Stimulated activated naive CD4-positive, alpha-beta T cell (primary cell): ENCODE measurements at regions not wholly inside any gene's neighbourhood (a gene's known extent, or its start where the extent isn't known, plus 50 kb on each side); places are given as distances from the start of the nearest gene placed in this dataset.

Experiments
- DNase-seq, 6 experiments: peaks; one replicate each; lab custom pipeline; 2025; lab: John Stamatoyannopoulos, UW

DNA sequence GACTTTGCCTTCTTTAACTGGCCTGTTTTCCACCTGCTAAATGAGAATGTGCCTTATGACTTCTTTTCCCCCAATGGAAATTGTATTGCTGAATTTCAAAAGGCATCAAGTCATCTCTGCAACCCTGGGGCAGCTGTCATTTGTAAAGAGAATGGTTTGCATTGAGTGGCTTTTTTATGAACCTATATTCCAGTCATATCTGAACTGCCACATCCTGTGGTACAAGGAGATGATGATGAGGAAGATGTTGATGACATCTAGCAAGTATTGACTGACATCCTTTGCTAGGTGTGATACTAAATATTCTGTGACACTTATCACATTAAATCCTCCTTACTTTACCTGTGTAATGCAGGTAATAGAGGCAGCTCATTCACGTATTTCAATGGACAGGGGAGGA is 88.3 kb upstream of the KIAA1217 start:
- no peak for DNase-seq

DNA sequence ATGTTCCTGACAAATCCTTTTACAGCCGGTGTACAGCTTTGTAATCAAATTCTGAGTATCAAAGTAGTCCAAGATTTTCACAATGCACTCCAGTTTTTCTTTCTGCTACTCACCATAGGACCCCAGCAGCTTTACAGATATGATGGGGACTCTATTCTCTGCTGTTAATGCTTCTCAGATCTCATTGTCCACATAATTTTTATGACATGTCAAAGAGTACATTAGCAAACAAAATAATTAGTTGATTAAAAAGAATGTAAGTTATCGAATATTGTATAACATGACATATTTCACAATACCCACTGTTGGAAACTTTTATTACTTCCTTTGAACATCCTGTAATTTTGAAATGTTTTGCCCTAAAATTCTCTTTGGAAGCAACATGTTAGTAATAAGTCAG is 81.4 kb upstream of the KIAA1217 start:
- no peak for DNase-seq

DNA sequence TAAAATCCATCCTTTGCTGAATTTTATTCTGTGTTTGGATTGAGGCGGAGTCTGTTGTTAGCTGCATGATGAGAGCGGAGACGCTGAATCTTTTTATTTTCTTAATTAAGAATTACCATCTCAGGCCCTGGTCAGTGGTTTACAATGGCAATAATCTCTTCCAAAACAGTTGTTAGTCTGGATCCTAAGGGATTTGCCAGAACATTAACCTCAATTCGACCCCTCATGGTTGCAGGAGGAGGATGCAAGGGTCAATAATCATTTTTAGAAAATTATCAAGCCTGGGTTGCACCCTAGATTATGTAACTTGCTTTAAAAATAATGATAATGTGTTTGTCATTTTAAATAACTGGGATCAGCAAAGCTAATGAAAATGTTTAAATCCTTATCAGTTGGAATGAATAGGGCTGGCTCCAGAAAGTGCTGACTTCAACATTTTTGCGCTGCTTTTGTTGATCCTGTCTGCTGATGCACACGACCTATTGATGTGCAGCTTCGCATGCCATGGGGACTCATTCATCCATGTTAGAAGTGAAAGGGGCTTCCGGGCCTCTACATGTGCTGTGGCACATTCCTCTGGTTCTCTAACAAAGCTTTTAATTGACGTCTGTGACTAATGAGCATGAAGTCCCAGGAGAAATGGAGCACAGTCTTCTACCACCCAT is 80.7 kb upstream of the KIAA1217 start:
- DNase-seq = no peak

DNA sequence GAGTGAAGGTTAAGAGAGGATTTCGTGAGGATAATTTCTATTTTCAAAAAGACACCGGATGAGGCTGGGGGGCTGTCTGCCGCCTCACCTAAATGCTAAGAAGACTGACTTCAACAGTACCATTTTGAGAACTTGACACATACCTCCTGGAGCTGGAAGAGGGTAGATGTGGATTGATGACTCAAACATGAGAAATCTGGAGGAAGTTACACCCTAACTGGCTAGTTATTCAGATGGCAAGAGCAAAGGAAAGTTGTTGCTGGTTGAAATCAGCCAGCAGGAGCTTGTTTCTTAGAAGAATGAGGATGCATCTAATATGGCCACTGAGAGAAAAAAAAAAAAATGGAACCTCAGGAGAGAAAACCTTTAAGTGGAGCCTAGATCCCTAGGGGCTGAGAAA is 76.2 kb upstream of the KIAA1217 start:
- DNase-seq = no peak

DNA sequence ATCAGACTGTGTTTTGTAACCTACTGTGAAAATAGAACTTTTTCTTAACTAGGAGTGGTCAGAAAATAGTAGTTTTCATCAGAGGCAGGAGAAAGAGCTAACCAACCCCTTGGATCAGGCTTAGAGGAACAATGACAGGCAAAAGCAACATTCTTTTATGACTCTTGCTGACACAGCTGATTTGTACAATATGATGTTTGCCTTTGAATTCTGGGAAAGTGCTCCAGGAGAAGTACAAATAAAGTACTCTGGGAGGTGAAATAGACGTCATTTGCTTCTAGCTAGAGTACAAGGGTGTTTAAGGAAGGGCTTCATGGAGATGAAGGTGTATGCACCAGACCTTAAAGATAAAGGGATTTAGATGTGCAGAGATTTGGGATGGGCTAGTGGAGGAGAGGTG is 75.1 kb upstream of the KIAA1217 start:
- no peak for DNase-seq

DNA sequence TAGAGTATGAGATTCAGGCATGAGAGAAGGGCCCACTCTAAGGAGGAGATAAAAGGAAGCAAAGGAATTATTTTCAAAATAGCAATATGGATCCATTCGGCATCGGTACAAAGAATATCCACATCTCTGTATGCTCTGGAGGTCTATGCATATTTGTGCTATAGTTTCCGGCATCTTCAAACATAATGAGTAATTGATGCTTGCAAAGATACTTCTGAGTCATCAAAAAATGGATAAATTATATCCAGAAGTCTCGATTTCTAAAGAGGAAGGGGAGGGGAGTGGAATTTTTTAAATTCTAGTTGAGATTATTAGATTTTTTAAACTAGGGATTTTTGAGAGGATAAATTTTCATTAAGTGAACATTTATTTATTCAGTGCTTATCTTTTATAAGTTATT is 72.9 kb upstream of the KIAA1217 start:
- DNase-seq = no peak

DNA sequence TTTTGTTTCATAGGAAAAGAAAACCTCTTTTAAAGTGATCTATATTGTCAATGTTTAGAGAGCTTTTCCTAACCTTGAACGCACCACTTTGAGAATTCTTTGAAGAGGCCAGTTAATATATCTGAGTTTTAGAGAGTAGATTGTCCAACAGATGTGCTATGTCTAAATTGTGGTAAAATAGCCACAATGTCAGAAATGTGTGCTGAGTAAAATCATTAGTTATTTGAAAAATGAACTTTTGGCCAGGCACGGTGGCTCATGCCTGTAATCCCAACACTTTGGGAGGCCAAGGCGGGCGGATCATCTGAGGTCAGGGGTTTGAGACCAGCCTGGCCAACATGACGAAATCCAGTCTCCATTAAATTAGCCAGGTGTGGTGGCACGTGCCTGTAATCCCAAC is 61.6 kb upstream of the KIAA1217 start:
- no peak for DNase-seq

DNA sequence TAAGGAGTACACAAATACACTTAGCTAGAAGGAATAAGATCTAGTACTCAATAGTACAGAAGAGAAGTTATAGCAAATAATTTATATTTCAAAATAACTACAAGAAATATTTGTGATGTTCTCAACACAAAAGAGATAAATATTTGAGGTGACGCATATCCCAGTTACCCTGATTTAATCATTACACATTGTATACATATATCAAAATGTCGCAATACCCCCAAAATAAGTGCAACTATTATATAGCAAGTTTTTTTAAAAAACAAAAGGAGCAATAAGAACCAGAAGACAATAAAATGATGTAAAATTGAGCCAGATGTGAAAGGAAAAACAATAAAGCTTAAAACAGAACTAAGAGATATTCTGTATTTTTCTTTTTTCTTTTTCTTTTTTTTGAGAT is 59.3 kb upstream of the KIAA1217 start:
- no peak for DNase-seq

DNA sequence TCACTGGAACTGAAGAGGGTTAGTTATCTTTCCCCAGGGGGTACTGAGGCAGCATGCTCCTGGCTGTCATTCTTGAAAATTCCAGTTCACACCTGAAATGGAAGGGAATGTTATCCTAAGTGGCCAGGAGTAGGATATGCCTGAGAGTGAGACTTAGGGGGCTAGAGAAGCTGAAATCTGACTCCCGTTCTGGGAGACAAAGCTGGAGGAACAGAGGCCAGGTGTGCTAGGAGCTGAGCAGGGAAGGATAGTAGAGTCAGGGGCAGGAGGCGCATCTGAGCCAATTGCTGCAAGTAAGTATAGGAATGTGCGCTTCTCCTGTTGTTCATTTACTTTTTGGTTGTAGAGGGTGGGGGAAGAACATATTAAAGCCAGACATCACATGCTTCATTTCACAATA is 58.1 kb upstream of the KIAA1217 start:
- DNase-seq = no peak

DNA sequence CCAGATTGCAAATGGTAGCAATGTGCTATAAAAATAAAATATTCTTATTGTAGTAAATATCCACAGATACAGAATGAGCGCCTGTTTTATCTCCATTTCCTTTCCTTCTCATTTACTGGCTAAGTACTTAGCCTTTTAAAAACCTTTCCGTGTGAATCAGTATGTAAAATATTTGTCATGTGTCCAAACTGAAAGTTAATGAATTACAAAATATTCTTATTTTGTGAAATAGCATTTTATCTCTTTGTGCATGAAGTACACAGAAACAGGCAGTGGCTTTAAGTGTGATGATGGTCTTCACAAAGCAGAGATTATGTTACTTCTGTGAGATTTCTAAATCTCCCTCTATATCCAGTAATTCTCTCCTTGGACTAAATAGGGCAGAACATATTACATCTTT is 56.7 kb upstream of the KIAA1217 start:
- no peak for DNase-seq

DNA sequence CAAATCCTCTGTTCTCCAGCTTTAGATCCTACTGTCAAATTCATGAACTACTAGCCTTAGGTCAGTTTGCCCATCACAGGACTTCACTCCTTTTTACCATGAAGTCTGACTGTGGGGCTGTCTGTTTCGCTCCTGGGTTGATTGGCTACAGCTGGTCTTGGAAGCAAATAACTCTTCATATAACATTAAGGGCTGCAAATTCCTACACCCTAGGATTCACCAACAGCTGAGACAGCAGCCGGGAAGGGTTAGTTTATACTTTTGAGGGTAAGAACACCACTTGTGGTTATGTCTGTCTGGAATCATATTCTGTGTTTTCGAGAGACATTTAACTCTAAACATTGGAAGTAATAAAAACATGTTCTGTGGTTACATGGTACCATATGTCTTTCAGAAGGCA is 55.9 kb upstream of the KIAA1217 start:
- no peak for DNase-seq

DNA sequence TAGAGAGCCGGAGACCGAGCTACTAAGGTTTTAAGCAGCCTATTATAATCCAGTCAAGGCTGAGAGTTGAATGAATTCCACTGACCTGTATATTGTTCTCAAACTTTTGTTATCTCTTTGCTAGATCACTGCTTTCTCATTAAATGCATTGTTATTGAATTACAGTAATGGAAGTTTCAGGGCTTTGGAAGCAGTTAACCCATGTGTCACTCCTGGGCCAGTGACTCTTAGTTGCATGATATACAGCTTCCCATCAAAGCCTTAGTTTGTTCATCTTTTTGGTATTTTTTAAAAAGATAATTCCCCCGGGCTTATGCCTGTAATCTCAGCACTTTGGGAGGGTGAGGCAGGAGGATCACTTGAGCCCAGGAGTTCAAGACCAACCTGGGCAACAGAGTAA is 55.4 kb upstream of the KIAA1217 start:
- DNase-seq = no peak

DNA sequence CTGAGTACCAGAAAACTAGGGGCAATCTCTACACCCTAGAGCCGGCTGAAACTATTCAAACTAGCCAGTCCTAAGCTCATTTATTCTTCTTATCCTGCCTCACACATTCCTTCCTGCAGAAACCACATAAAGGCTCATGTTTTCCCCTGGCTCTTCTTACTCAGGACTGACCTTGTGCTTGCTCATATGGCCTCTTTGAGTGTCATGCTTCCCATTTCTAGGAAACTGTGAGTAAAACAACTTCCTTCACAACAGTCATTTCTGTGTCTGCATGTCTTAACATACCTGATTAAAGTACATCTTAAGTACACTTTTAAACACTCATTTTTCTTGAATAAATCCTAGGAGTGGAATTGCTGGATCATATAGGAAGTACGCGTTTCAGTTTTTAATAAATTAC is 52.3 kb upstream of the KIAA1217 start:
- no peak for DNase-seq

DNA sequence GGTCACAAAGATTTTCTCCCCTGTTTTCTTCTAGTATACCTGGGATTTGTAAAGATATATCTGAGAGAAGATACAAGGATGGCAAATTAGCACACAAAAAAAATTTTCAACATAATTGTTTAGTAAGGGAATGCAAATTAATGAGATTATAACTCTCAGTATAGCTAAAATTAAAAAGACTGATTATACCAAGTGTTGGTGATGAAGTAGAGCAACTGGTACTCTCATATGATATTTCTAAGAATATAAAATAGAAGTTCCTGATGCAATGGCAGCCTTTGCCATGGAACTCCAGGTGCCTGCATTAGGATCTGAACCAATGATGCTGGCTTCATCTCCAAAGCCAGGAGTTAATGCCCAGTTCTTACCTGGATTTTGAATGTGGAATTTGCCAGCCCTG is 51.4 kb upstream of the KIAA1217 start:
- no peak for DNase-seq
